Naive B cell (primary cell): ENCODE measurements at regions not wholly inside any gene's neighbourhood (a gene's known extent, or its start where the extent isn't known, plus 50 kb on each side); places are given as distances from the start of the nearest gene placed in this dataset.
A peak's percentile ranks its signal among the peaks of the same experiment; 100 is the strongest.
"Not testable (repeated sequence)": the region's sequence is repeated elsewhere in the genome, so short reads cannot be mapped to it uniquely, and the experiment has no call there.

ENCODE experiments used
- ATAC-seq, 2 donors: fragments of 150-1000 bp; cut with Tn5 transposase; 2 replicates each; pipeline ENCODE4 v1.10.0; 2021; ENCODE audit warnings: low read depth in 2 of 2, mild to moderate bottlenecking in 2 of 2, moderate library complexity in 2 of 2
- DNase-seq: peaks from one replicate; pipeline ENCODE4 v3.0.0; 2022
- H3K27ac Mint-ChIP-seq, 6 donors: one replicate each; pipeline ENCODE4 v1.8.0; 2020 to 2022; ENCODE audit warnings: mild to moderate bottlenecking in 6 of 6, mixed read lengths in 6 of 6, moderate library complexity in 5 of 6, inconsistent platforms in 2 of 6
- H3K27me3 Mint-ChIP-seq, 3 donors: one replicate each; pipeline ENCODE4 v1.8.0; 2021 to 2022; ENCODE audit warnings: mixed read lengths in 3 of 3, mild to moderate bottlenecking in 1 of 3
- H3K36me3 Mint-ChIP-seq, 2 donors: one replicate each; pipeline ENCODE4 v1.8.0; 2020 to 2022; ENCODE audit warnings: mixed read lengths in 2 of 2, inconsistent platforms in 1 of 2, mild to moderate bottlenecking in 1 of 2
- H3K4me1 Mint-ChIP-seq, 3 donors: one replicate each; pipeline ENCODE4 v1.8.0; 2020 to 2022; ENCODE audit warnings: mixed read lengths in 3 of 3, inconsistent platforms in 1 of 3, mild to moderate bottlenecking in 1 of 3, moderate library complexity in 1 of 3
- H3K4me3 Mint-ChIP-seq, 8 donors: one replicate each; pipeline ENCODE4 v1.8.0; 2020 to 2022; ENCODE audit warnings: mild to moderate bottlenecking in 8 of 8, mixed read lengths in 8 of 8, moderate library complexity in 8 of 8, inconsistent platforms in 2 of 8
- H3K9me3 Mint-ChIP-seq, 7 donors: one replicate each; pipeline ENCODE4 v1.8.0; 2020 to 2022; ENCODE audit warnings: mixed read lengths in 7 of 7, mild to moderate bottlenecking in 5 of 7, inconsistent platforms in 2 of 7, moderate library complexity in 1 of 7

DNA sequence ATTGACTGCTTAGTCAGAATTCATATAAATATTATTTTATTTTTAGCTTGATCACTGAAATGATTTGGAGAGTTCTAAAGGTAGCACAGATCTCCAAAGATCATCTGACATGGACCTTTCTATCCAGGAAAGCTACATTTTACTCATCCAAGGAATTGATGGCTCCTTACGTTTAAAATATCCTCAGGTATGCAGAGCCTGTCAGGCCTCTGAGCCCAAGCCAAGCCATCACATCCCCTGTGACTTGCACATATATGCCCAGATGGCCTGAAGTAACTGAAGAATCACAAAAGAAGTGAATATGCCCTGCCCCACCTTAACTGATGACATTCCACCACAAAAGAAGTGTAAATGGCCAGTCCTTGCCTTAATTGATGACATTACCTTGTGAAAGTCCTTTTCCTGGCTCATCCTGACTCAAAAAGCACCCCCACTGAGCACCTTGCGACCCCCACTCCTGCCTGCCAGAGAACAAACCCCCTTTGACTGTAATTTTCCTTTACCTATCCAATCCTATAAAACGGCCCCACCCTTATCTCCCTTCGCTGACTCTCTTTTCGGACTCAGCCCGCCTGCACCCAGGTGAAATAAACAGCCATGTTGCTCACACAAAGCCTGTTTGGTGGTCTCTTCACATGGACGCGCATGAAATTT lies 411.6 kb upstream of the RORB start:
- peak overlapping the region in 1 of 6 donors; percentile 71 for H3K27ac Mint-ChIP-seq
- not testable (repeated sequence) for H3K36me3 Mint-ChIP-seq, ATAC-seq, H3K4me3 Mint-ChIP-seq, H3K27me3 Mint-ChIP-seq, H3K4me1 Mint-ChIP-seq, DNase-seq
- H3K9me3 Mint-ChIP-seq = peaks cover 0 to 12% (median 3%) of the 10 kb centered on the region in 7 donors

DNA sequence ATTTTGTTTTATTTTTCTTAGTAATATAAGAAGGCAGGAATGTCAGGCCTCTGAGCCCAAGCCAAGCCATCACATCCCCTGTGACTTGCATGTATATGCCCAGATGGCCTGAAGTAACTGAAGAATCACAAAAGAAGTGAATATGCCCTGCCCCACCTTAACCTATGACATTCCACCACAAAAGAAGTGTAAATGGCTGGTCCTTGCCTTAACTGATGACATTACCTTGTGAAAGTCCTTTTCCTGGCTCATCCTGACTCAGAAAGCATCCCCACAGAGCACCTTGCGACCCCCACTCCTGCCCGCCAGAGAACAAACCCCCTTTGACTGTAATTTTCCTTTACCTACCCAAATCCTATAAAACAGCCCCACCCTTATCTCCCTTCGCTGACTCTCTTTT lies 406.2 kb upstream of the RORB start:
- not testable (repeated sequence) for H3K27ac Mint-ChIP-seq

DNA sequence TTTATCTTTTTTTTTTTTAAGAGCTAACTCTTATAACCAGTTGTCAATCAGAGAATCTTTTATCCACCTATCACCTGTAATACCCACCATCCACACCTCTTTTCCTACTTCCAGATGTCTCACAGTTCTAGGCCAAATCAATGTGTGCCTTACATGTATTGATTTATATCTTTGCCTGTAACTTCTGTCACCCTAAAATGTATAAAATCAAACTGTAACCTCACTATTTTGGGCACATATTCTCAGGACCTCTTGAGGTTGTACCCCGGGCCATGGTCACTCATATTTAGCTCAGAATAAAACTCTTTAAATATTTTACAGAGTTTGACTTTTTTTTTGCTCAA lies 404.7 kb upstream of the RORB start:
- Mint-ChIP-seq H3K9me3 (peaks cover 0 to 14% (median 0%) of the 10 kb centered on the region in 7 donors), H3K27me3 (no peaks in the 10 kb centered on the region), H3K36me3 (no peaks in the 10 kb centered on the region), H3K27ac (no peak overlapping the region), H3K4me3 (no peak overlapping the region), H3K4me1 (no peaks in the 10 kb centered on the region)
- ATAC-seq (no peak), DNase-seq (no peak)

More for the DNA sequence above, 406.2 kb upstream of the RORB start:
- not testable (repeated sequence) for H3K27me3 Mint-ChIP-seq, H3K4me3 Mint-ChIP-seq, H3K4me1 Mint-ChIP-seq, H3K36me3 Mint-ChIP-seq, DNase-seq, ATAC-seq
- peaks cover 0 to 19% (median 0%) of the 10 kb centered on the region in 7 donors for H3K9me3 Mint-ChIP-seq

DNA sequence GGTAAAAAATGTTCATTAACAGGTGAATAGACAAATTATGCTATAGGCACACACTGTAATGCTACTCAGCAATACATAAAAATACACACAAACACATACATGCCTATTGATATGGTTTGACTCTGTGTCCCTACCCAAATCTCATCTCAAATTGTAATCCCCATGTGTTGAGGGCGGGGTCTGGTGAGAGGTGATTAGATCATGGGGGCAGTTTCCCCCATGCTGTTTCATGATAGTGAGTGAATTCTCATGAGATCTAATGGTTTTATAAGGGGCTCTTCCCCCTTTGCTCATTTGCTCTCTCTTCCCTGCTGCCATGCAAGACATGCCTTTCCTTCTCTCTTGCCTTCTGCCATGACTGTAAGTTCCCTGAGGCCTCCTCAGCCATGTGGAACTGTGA lies 403.1 kb upstream of the RORB start:
- not testable (repeated sequence) for H3K27ac Mint-ChIP-seq

DNA sequence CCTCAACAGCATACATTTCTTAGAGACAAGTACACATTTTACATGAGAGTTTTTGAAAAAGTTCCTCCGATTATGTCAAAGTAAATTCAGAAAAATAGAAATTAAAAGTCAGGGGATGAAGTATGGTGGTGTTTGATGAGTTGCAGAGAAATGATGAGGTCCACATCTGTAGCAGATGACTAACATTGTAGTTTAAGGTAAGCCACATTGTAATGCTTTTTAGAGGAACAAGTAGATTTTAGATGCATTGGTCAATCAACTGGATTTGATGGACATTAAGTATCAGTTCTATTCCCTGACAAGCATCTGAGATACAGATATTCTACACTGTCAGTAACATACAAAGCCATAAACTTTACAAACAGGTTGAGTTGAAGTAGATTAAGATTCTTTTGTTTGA lies 402.4 kb upstream of the RORB start:
- ATAC-seq = no peak
- H3K27me3 Mint-ChIP-seq = no peaks in the 10 kb centered on the region
- no peaks in the 10 kb centered on the region for H3K36me3 Mint-ChIP-seq
- no peak overlapping the region for H3K27ac Mint-ChIP-seq
- no peak for DNase-seq
- H3K4me1 Mint-ChIP-seq = no peaks in the 10 kb centered on the region
- peaks cover 0 to 7% (median 0%) of the 10 kb centered on the region in 7 donors for H3K9me3 Mint-ChIP-seq
- H3K4me3 Mint-ChIP-seq = no peak overlapping the region

More for the DNA sequence above, 403.1 kb upstream of the RORB start:
- not testable (repeated sequence) for H3K27me3 Mint-ChIP-seq, H3K4me3 Mint-ChIP-seq, ATAC-seq, H3K4me1 Mint-ChIP-seq, H3K9me3 Mint-ChIP-seq, H3K36me3 Mint-ChIP-seq, DNase-seq

DNA sequence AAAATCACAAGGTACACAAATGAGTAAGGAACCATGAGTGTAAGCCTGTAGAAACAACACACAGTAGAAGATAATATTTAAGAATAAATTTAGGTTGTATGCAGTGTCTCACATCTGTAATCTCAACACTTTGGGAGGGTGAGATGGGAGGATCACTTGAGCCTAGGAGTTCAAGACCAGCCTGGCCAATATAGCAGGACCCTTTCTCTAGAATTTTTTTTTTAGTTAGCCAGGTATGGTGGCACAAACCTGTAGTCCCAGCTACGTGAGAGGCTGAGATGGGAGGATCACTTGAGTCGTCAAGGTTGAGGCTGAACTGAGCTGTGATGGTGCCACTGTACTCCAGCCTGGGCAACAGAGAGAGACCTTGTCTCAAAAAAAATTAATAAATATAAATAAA lies 401.2 kb upstream of the RORB start:
- no peak for DNase-seq
- no peak overlapping the region for H3K27ac Mint-ChIP-seq
- ATAC-seq = no peak
- H3K27me3 Mint-ChIP-seq = no peaks in the 10 kb centered on the region
- no peaks in the 10 kb centered on the region for H3K4me1 Mint-ChIP-seq
- H3K9me3 Mint-ChIP-seq = peaks cover 0 to 7% (median 0%) of the 10 kb centered on the region in 7 donors
- H3K36me3 Mint-ChIP-seq = no peaks in the 10 kb centered on the region
- no peak overlapping the region for H3K4me3 Mint-ChIP-seq

DNA sequence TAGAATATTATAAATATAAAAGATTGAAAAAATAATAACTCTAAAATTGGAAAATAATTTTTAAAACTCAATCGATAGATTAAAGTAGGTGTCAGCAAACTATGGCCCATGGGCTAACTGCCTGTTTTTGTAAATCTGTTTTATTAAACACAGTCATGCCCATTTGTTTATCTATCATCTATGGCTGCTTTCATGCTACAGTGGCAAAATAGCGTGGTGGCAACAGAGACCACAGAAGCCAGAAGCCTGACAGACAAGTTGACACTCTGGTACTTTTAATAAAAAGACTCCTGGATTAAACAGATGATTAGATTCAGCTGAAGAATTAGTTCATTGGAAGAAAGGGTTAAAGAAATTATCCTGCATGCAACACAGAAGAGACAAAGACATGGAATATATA lies 400.7 kb upstream of the RORB start:
- Mint-ChIP-seq H3K4me1 (no peaks in the 10 kb centered on the region), H3K9me3 (peaks cover 0 to 3% (median 0%) of the 10 kb centered on the region in 7 donors), H3K27me3 (no peaks in the 10 kb centered on the region), H3K36me3 (no peaks in the 10 kb centered on the region), H3K27ac (no peak overlapping the region), H3K4me3 (peak overlapping the region in 1 of 8 donors; percentile 42)
- DNase-seq (no peak), ATAC-seq (no peak)

DNA sequence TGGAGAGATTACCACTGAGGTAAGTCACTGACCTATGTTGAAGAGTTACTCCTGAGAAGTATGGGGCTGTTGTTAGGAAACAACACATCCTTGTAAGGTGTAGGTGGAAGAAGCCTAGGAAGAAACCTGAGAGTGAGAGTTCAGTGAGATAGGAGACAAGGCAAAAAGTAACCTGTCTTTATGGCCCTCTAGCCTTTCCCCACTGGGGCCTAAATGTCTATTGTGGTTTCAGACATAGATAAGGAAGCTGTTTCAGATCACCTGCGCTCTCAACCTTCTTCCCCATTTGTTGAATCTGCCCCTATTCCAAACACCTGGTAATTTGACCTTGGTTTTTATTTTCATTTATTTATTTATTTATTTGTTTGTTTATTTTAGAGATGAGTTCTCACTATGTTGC lies 397.1 kb upstream of the RORB start:
- no peak for ATAC-seq
- no peaks in the 10 kb centered on the region for H3K27me3 Mint-ChIP-seq

DNA sequence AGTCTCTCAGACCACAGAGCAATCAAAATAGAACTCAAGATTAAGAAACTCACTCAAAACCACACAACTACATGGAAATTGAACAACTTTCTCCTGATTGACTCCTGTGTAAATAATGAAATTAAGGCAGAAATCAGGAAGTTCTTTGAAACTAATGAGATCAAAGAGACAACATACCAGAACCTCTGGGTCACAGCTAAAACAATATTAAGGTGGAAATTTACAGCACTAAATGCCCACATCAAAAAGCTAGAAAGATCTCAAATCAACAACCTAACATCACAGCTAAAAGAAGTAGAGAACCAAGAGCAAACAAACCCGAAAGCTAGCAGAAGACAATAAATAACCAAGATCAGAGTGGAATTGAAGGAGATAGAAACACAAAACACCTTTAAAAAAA lies 395.0 kb upstream of the RORB start:
- ATAC-seq, DNase-seq, H3K9me3 Mint-ChIP-seq, H3K4me3 Mint-ChIP-seq, H3K4me1 Mint-ChIP-seq, H3K27me3 Mint-ChIP-seq, H3K36me3 Mint-ChIP-seq: not testable (repeated sequence)
- peak overlapping the region in 1 of 6 donors; percentile 44 for H3K27ac Mint-ChIP-seq

More for the DNA sequence above, 397.1 kb upstream of the RORB start:
- DNase-seq = no peak
- Mint-ChIP-seq H3K27ac (no peak overlapping the region), H3K36me3 (no peaks in the 10 kb centered on the region), H3K4me1 (no peaks in the 10 kb centered on the region), H3K4me3 (no peak overlapping the region), H3K9me3 (peaks cover 0 to 7% (median 5%) of the 10 kb centered on the region in 7 donors)

DNA sequence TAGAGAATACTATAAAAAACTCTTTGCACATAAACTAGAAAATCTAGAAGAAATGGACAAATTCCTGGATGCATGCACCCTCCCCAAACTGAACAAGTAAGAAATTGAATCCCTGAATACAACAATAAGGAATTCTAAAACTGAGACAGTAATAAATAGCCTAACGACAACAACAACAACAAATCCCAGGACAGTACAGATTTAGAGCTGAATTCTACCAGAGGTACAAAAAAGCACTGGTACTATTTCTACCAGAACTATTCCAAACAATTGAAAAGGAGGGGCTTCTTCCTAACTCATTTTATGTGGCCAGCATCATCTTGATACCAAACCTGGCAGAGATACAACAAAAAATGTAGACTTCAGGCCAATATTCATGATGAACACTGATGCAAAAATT lies 394.4 kb upstream of the RORB start:
- Mint-ChIP-seq H3K36me3 (no peaks in the 10 kb centered on the region), H3K4me1 (no peaks in the 10 kb centered on the region), H3K27ac (no peak overlapping the region), H3K4me3 (no peak overlapping the region), H3K27me3 (no peaks in the 10 kb centered on the region), H3K9me3 (peaks cover 0 to 7% (median 5%) of the 10 kb centered on the region in 7 donors)
- no peak for DNase-seq
- no peak for ATAC-seq

DNA sequence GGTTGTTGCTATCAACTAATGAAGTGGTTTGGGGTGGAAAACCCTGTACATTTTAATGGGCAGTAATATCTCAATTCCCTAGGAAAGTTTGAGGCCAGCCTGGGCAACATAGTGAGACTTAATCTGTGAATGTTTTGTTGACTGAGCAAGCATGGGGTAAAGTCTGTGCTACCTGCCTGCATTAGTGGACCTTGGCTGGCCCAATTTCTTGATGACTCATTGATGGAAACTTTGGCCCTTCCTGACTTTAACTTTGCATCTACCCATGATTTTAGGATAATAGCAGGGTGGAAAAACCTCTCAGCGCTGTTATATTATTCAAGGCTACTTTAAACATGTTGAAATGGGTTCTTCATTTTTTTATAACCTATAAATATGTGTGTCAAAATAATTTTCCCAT lies 389.4 kb upstream of the RORB start:
- Mint-ChIP-seq H3K4me3 (no peak overlapping the region), H3K27ac (no peak overlapping the region), H3K4me1 (no peaks in the 10 kb centered on the region), H3K27me3 (peaks cover 0 to 3% (median 0%) of the 10 kb centered on the region in 3 donors), H3K9me3 (peaks cover 0 to 7% (median 3%) of the 10 kb centered on the region in 7 donors), H3K36me3 (no peaks in the 10 kb centered on the region)
- DNase-seq = no peak
- ATAC-seq = no peak

DNA sequence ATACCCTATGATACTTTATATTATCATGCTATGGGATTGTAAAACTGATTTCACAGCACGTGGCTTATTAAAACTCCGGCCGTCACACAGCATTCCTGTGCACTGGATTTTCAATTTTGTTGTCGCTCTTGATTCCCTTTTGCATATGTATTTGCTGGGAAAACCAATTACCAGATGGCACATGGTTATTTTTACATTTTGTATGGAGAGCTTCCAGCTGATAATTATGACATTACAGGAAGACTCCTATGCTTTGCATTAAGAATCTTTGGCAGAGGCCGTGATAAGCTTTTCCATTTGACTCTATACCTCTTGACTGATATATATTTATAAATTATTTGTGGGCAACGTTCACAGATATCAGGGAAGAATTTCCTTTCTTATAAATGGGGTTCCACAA lies 381.2 kb upstream of the RORB start:
- H3K36me3 Mint-ChIP-seq = no peaks in the 10 kb centered on the region
- no peak for DNase-seq
- H3K27ac Mint-ChIP-seq = no peak overlapping the region
- no peaks in the 10 kb centered on the region for H3K4me1 Mint-ChIP-seq
- H3K4me3 Mint-ChIP-seq = no peak overlapping the region
- H3K9me3 Mint-ChIP-seq = peaks cover 0 to 6% (median 0%) of the 10 kb centered on the region in 7 donors
- ATAC-seq = no peak
- H3K27me3 Mint-ChIP-seq = peaks cover 0 to 3% (median 0%) of the 10 kb centered on the region in 3 donors

DNA sequence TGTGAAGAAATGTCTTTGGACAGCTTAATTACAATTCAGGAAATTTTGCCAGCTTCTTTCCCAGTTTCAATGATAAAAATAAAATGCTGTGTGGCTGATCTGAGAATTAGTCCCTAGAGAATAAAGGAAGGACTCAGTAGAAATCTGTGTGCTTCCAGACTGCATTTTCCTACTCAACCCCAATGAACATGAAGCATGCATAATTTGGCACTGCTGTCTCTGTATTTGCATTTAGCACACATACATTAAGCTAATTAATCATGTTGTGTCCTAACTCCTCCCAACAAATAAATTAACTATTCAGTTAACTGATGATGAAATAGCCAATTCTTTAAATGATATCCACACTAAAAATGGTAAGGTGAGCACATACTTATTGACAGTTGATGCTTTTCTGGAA lies 380.0 kb upstream of the RORB start:
- Mint-ChIP-seq H3K36me3 (no peaks in the 10 kb centered on the region), H3K27ac (no peak overlapping the region), H3K4me1 (no peaks in the 10 kb centered on the region), H3K27me3 (peaks cover 0 to 3% (median 0%) of the 10 kb centered on the region in 3 donors), H3K4me3 (no peak overlapping the region), H3K9me3 (peaks cover 0 to 6% (median 0%) of the 10 kb centered on the region in 7 donors)
- ATAC-seq (no peak), DNase-seq (no peak)

DNA sequence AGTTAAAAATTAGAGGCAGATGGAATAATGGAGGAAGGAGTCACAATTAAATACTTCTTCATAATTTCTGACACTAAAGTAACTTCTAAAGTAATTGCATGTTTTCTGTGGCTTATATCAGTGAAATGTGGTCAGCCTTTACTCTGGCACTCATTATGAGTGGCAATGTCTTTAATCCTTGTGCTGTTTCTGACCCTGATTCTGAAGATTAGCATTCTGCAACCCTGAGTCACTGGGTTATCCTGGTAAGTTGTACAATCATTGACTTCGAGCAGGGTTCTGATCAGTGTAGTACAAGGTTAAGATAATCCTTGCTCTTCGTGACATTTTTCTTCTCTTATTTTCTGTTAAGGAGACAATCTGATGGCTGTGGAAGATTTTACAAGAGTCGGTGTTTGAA lies 379.4 kb upstream of the RORB start:
- no peak overlapping the region for H3K27ac Mint-ChIP-seq
- DNase-seq (no peak), ATAC-seq (no peak)
- peaks cover 0 to 9% (median 0%) of the 10 kb centered on the region in 7 donors for H3K9me3 Mint-ChIP-seq
- H3K4me1 Mint-ChIP-seq = no peaks in the 10 kb centered on the region
- H3K4me3 Mint-ChIP-seq = no peak overlapping the region
- H3K27me3 Mint-ChIP-seq = no peaks in the 10 kb centered on the region
- no peaks in the 10 kb centered on the region for H3K36me3 Mint-ChIP-seq

DNA sequence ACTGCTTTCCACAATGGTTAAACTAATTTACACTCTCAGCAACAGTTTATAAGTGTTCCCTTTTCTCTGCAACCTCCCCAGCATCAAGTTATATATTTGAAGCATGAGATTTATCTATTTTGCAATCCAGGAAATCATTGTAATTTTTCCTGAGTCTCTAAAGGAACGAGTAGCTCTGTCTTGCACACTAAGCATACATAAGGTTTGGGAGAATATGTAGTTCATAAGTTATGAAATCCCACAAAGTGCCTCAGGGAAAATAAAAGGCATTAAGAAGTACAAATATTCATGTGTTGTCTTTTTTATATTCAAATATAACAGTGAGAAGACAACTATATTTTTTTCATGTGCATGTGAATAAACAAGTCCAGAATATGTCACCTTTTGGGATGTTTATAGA lies 377.1 kb upstream of the RORB start:
- Mint-ChIP-seq H3K9me3 (peaks cover 0 to 7% (median 0%) of the 10 kb centered on the region in 7 donors), H3K36me3 (no peaks in the 10 kb centered on the region), H3K4me3 (no peak overlapping the region), H3K4me1 (no peaks in the 10 kb centered on the region), H3K27me3 (no peaks in the 10 kb centered on the region), H3K27ac (no peak overlapping the region)
- ATAC-seq (no peak), DNase-seq (no peak)
